Thymus (tissue), 11 donors: ENCODE measurements at regions not wholly inside any gene's neighbourhood (a gene's known extent, or its start where the extent isn't known, plus 50 kb on each side); places are given as distances from the start of the nearest gene placed in this dataset.

Source experiments
- DNase-seq, 9 donors: peaks; one replicate each; pipeline ENCODE4 v3.0.0-alpha.2; 2013; ENCODE audit warnings: low spot score in 9 of 9, low read depth in 6 of 9, missing footprints in 1 of 9
- H3K27ac ChIP-seq, 2 donors: one replicate each; pipeline ENCODE4 v1.5.1; 2013; ENCODE audit warnings: control low read depth in 1 of 2, low read depth in 1 of 2, low read length in 1 of 2, mild to moderate bottlenecking in 1 of 2, moderate library complexity in 1 of 2
- H3K27me3 ChIP-seq, 2 donors: one replicate each; pipeline ENCODE4 v1.5.1; 2013; ENCODE audit warnings: low read length in 1 of 2; ENCODE audit not compliant: control insufficient read depth in 2 of 2, insufficient read depth in 1 of 2
- H3K36me3 ChIP-seq, 2 donors: one replicate each; pipeline ENCODE4 v1.5.1; 2013; ENCODE audit warnings: low read length in 1 of 2, mild to moderate bottlenecking in 1 of 2, moderate library complexity in 1 of 2; ENCODE audit not compliant: control insufficient read depth in 2 of 2, insufficient read depth in 2 of 2
- H3K4me1 ChIP-seq, 2 donors: one replicate each; pipeline ENCODE4 v1.5.1; 2013; ENCODE audit warnings: low read length in 2 of 2; ENCODE audit not compliant: control insufficient read depth in 2 of 2, insufficient read depth in 2 of 2
- H3K4me3 ChIP-seq, 2 donors: one replicate each; pipeline ENCODE4 v1.5.1; 2013; ENCODE audit warnings: low read length in 2 of 2, control low read depth in 1 of 2, mild to moderate bottlenecking in 1 of 2
- H3K9me3 ChIP-seq, 2 donors: one replicate each; pipeline ENCODE4 v1.5.1; 2013; ENCODE audit warnings: low read length in 1 of 2, mild to moderate bottlenecking in 1 of 2; ENCODE audit not compliant: control insufficient read depth in 2 of 2, insufficient read depth in 1 of 2
- WGBS: extraction: QIAGEN DNeasy Blood & Tissue Kit; methylation state at CpG from one replicate; pipeline ENCODE4 v1.1.7; 2013; 5-methylcytosine and 5-hydroxymethylcytosine counted together
- donor health status: healthy.

DNA sequence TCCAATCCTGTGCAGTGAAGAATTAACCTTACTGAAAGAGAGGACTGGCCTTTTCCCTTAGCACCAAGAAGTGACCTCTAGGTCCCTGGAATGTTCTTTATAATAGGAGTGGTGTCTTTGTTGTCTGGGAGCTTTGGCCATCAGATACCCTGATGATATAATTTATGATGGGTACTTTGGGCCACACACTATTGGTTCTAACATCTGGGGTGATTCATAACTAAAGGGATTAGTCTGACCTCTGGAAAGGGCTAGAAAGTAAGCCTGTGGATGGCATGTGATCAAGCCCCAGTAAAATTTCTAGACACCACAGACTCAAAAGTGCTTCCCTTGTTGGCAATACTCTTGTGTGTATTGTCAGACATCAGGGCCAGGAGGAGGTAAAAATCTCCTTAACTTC is 891.2 kb downstream of the KCNA4 start:
- no peaks in the 10 kb centered on the region for H3K4me1 ChIP-seq
- DNase-seq, result no peak

GRCh38 chr11:29124470-29124869 is 892.4 kb downstream of the KCNA4 start:
- Histone ChIP-seq H3K27me3 (no peaks in the 10 kb centered on the region), H3K36me3 (no peaks in the 10 kb centered on the region), H3K9me3 (no peaks in the 10 kb centered on the region), H3K4me1 (no peaks in the 10 kb centered on the region), H3K4me3 (no peak overlapping the region), H3K27ac (no peak overlapping the region)
- no peak for DNase-seq
- WGBS, result 86% methylated on average over 8 of the region's 8 CpGs

More for the DNA sequence above, 891.2 kb downstream of the KCNA4 start:
- Histone ChIP-seq H3K36me3 (no peaks in the 10 kb centered on the region), H3K27ac (no peak overlapping the region), H3K27me3 (no peaks in the 10 kb centered on the region), H3K4me3 (no peak overlapping the region), H3K9me3 (no peaks in the 10 kb centered on the region)

DNA sequence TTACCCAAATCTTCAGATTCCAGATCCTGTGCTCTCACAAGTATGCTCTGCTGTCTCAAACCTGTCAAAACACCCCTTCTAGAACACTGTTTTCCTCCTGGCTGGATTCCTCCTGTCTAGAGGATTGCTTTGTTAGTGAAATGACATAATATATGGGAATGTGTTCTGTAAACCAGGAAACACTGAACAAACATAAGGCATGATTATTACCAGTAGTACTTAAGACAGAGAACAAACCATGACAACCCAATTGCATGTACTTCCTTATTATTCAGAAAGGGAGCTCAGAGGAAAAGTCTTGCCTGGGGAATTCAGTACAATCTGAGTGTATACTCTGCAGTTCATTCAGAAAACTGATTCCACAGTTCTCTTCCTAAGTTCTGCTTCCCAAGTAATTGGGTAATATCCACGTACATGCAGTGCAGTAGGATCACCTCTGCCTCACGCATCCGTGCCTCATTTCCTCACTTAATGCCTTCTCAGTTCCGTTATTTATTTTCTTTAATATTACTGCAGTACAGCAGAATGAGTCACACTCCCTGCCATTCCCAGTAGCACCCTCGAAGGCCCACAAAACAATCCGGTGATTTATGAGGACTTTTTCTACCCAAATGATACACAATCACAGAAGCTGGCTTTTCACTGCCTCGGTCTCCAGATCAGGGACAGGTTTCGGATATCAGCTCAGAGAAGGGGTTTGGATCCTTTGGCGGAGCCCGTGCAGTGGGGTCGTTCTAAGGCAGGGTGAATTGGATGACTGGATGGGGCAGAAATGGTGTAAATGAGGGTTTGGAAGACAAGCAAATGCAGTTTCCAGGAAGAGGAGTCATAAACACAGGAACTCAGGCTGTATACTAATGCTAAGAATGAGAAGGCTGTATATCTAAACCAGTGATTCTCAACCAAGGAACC is 896.9 kb downstream of the KCNA4 start:
- 35% methylated on average over 11 of the region's 11 CpGs for WGBS

DNA sequence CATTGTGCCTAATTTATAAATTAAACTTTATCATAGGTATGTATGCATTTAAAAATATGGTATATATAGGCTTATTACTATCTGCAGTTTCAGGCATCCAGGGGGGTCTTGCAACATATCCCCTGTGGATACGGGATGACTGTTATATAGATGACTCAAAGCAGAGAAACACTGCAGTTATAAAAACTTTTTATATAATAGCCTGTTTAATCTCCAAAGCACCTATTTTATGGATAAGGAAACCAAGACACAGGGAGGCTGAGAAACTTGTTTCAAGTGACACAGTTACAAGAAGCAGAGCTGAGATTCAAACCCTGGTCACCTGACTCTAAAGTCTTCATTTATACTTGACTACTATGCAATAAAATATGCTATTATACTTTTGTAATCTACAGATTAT is 897.7 kb downstream of the KCNA4 start:
- WGBS, result 40% methylated on average over 1 of the region's 1 CpG
- H3K27ac ChIP-seq, result no peak overlapping the region
- no peaks in the 10 kb centered on the region for H3K27me3 ChIP-seq
- H3K4me3 ChIP-seq, result no peak overlapping the region
- H3K4me1 ChIP-seq, result no peaks in the 10 kb centered on the region
- no peak for DNase-seq
- H3K9me3 ChIP-seq, result no peaks in the 10 kb centered on the region
- H3K36me3 ChIP-seq, result no peaks in the 10 kb centered on the region

More for the DNA sequence above, 896.9 kb downstream of the KCNA4 start:
- Histone ChIP-seq H3K4me3 (no peak overlapping the region), H3K4me1 (no peaks in the 10 kb centered on the region), H3K27ac (no peak overlapping the region), H3K9me3 (no peaks in the 10 kb centered on the region), H3K36me3 (no peaks in the 10 kb centered on the region), H3K27me3 (no peaks in the 10 kb centered on the region)
- DNase-seq, result no peak

GRCh38 chr11:29100967-29101366 is 915.9 kb downstream of the KCNA4 start:
- Histone ChIP-seq H3K4me1 (no peaks in the 10 kb centered on the region), H3K9me3 (no peaks in the 10 kb centered on the region), H3K36me3 (no peaks in the 10 kb centered on the region), H3K27ac (no peak overlapping the region), H3K27me3 (no peaks in the 10 kb centered on the region), H3K4me3 (no peak overlapping the region)
- DNase-seq, result no peak
- 54% methylated on average over 3 of the region's 3 CpGs for WGBS

DNA sequence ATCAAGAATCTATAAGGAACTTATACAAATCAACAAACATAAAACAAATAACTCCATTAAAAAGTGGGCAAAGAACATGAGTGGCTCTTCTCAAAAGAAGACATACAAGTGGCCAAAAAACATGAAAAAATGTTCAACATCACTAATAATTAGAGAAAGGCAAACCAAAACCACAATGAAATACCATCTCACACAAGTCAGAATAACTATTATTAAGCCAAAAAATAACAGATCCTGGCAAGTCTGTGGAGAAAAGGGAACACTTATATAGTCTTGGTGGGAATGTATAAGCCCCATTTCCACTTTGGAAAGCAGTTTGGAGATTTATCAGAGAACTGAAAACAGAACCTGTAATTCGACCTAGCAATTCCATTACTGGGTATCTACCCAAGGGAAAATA is 921.0 kb downstream of the KCNA4 start:
- Histone ChIP-seq H3K27me3 (no peaks in the 10 kb centered on the region), H3K27ac (no peak overlapping the region), H3K36me3 (no peaks in the 10 kb centered on the region), H3K4me1 (no peaks in the 10 kb centered on the region), H3K9me3 (no peaks in the 10 kb centered on the region), H3K4me3 (no peak overlapping the region)
- no peak for DNase-seq
- 82% methylated on average over 1 of the region's 1 CpG for WGBS

DNA sequence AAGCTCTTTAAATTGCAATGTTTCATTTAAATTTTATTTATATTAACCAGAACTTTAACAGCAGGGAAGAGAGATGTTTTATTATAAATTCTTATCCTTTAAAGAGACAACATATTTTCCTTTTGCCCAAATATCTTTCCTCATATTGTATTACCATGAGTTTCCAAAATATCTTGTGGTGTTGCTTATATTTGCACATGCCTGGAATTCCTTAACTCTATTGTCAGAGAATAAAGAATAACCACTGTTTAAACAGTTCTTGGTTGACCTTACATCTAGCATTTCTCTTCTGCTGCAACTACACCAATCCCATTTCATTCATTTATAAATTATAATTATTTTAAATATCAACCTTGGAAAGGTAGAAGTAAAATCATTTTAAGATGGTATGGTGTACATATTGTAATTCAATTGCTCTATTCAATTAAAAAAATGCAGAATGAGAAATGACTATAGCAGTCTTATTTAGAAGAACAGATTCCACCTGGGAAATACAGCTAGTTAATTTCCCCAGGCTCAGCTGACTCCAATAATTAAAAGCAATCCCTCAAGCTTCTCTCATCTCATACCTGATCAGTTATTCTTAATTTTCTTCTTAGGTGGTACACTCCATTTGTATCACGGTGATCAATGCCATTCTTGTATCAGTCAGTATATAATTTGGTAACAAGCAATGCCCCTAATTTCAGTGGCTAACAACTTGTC is 923.3 kb downstream of the KCNA4 start:
- Histone ChIP-seq H3K4me1 (no peaks in the 10 kb centered on the region), H3K27me3 (no peaks in the 10 kb centered on the region), H3K4me3 (no peak overlapping the region), H3K9me3 (no peaks in the 10 kb centered on the region), H3K27ac (no peak overlapping the region), H3K36me3 (no peaks in the 10 kb centered on the region)
- no peak for DNase-seq
- WGBS, result 97% methylated on average over 1 of the region's 1 CpG

DNA sequence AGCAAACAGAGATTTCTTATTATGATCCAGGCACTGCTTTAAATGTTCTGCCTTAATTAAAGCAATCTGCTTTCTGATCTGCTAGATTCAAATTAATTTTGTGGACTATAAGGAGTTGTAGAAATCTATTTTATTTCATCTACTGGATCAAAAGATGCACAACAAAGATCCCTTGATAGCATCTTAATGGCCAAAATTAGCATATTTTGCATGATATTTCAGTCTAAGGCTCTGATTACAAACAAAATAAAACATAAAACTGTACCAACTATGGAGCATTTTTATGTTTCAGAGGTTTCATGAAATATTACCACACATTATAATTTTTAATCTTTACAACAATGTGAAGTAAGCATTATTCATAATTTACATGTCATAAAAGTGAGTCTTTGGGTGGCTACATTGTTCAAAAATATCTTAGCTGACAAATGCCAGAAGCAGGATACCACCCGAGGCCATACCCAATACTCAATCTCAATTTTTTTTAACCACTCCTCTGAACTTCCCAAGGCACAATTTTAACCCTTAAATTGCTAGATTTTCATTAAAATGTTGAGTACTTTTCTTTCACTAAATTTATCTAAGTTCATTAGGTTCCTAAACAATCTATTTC is 929.5 kb downstream of the KCNA4 start:
- H3K4me1 ChIP-seq, result no peaks in the 10 kb centered on the region
- H3K27me3 ChIP-seq, result no peaks in the 10 kb centered on the region
- no peaks in the 10 kb centered on the region for H3K9me3 ChIP-seq
- DNase-seq, result no peak
- no peak overlapping the region for H3K27ac ChIP-seq
- H3K4me3 ChIP-seq, result no peak overlapping the region
- 10% methylated on average over 1 of the region's 1 CpG for WGBS
- no peaks in the 10 kb centered on the region for H3K36me3 ChIP-seq

- Histone ChIP-seq H3K9me3 (peaks cover 0 to 3% of the 10 kb centered on the region in 2 donors), H3K4me3 (no peak overlapping the region), H3K27ac (no peak overlapping the region), H3K27me3 (no peaks in the 10 kb centered on the region), H3K36me3 (no peaks in the 10 kb centered on the region), H3K4me1 (no peaks in the 10 kb centered on the region)
- no peak for DNase-seq
- 97% methylated on average over 2 of the region's 2 CpGs for WGBS
Measured at GRCh38 chr11:29075726-29076125, 941.1 kb downstream of the KCNA4 start.
